ENCODE measurements at regions not wholly inside any gene's neighbourhood (a gene's known extent, or its start where the extent isn't known, plus 50 kb on each side); places are given as distances from the start of the nearest gene placed in this dataset.
"Not testable (repeated sequence)": the region's sequence is repeated elsewhere in the genome, so short reads cannot be mapped to it uniquely, and the experiment has no call there.

- no peaks in the 10 kb centered on the region for H3K4me1 Mint-ChIP-seq
- DNase-seq: no peak
- peaks cover 25 to 28% of the 10 kb centered on the region in 2 donors for H3K27me3 Mint-ChIP-seq
- Histone ChIP-seq H3K27me3 (ENCODE audit: insufficient read depth, low read length, poor library complexity, severe bottlenecking) (peaks cover 2% of the 10 kb centered on the region), H3K4me1 (ENCODE audit: insufficient read depth, low read length) (no peaks in the 10 kb centered on the region), H3K9me3 (ENCODE audit: low read length) (no peaks in the 10 kb centered on the region), H3K36me3 (ENCODE audit: insufficient read depth, low read length) (no peaks in the 10 kb centered on the region), H3K4me3 (ENCODE audit: low read length) (no peak overlapping the region), H3K27ac (ENCODE audit: low read depth, low read length) (no peak overlapping the region)
- ChIA-PET CTCF (no interaction called here), POLR2A (no interaction called here)
- H3K4me3 Mint-ChIP-seq: no peak overlapping the region
- no peak overlapping the region for H3K27ac Mint-ChIP-seq
- peaks cover 0 to 2% (median 0%) of the 10 kb centered on the region in 3 donors for H3K36me3 Mint-ChIP-seq
- H3K9me3 Mint-ChIP-seq: peaks cover 0 to 10% (median 7%) of the 10 kb centered on the region in 5 donors
Measured at GRCh38 chr15:38795471-38796245, 231.0 kb upstream of the RASGRP1 start.

- peaks cover 0 to 10% (median 8%) of the 10 kb centered on the region in 5 donors for H3K9me3 Mint-ChIP-seq
- Histone ChIP-seq H3K27me3 (ENCODE audit: insufficient read depth, low read length, poor library complexity, severe bottlenecking) (peaks cover 2% of the 10 kb centered on the region), H3K36me3 (ENCODE audit: insufficient read depth, low read length) (no peaks in the 10 kb centered on the region), H3K4me3 (ENCODE audit: low read length) (no peak overlapping the region), H3K27ac (ENCODE audit: low read depth, low read length) (no peak overlapping the region), H3K9me3 (ENCODE audit: low read length) (no peaks in the 10 kb centered on the region), H3K4me1 (ENCODE audit: insufficient read depth, low read length) (no peaks in the 10 kb centered on the region)
- no peak for DNase-seq
- ChIA-PET POLR2A (no interaction called here), CTCF (no interaction called here)
- no peak overlapping the region for H3K4me3 Mint-ChIP-seq
- no peaks in the 10 kb centered on the region for H3K4me1 Mint-ChIP-seq
- peaks cover 0 to 2% (median 0%) of the 10 kb centered on the region in 3 donors for H3K36me3 Mint-ChIP-seq
- no peak overlapping the region for H3K27ac Mint-ChIP-seq
- peaks cover 25 to 30% of the 10 kb centered on the region in 2 donors for H3K27me3 Mint-ChIP-seq
Measured at GRCh38 chr15:38796589-38796988, 232.0 kb upstream of the RASGRP1 start.

GRCh38 chr15:38797506-38797905, 232.9 kb upstream of the RASGRP1 start:
- H3K27ac Mint-ChIP-seq; H3K4me1 ChIP-seq (ENCODE audit: insufficient read depth, low read length); H3K4me1 Mint-ChIP-seq; DNase-seq; H3K36me3 ChIP-seq (ENCODE audit: insufficient read depth, low read length); POLR2A ChIA-PET; H3K4me3 Mint-ChIP-seq; CTCF ChIA-PET; H3K4me3 ChIP-seq (ENCODE audit: low read length); H3K36me3 Mint-ChIP-seq; H3K27me3 ChIP-seq (ENCODE audit: insufficient read depth, low read length, poor library complexity, severe bottlenecking); H3K9me3 ChIP-seq (ENCODE audit: low read length); H3K27ac ChIP-seq (ENCODE audit: low read depth, low read length): not testable (repeated sequence)
- Mint-ChIP-seq H3K9me3 (peaks cover 0 to 10% (median 8%) of the 10 kb centered on the region in 5 donors), H3K27me3 (peaks cover 30 to 38% of the 10 kb centered on the region in 2 donors)

DNA sequence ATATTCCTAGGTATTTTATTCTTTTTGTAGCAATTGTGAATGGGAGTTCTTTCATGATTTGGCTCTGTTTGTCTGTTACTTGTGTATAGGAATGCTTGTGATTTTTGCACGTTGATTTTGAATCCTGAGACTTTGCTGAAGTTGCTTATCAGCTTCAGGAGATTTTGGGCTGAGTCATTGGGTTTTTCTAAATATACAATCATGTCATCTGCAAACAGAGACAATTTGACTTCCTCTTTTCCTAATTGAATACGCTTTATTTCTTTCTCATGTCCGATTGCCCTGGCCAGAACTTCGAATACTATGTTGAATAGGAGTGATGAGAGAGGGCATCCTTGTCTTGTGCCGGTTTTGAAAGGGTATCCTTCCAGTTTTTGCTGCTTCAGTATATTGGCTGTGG, 234.6 kb upstream of the RASGRP1 start:
- H3K9me3 ChIP-seq (ENCODE audit: low read length); H3K4me3 Mint-ChIP-seq; H3K4me1 Mint-ChIP-seq; CTCF ChIA-PET; H3K36me3 ChIP-seq (ENCODE audit: insufficient read depth, low read length); H3K27ac Mint-ChIP-seq; H3K4me1 ChIP-seq (ENCODE audit: insufficient read depth, low read length); POLR2A ChIA-PET; H3K27ac ChIP-seq (ENCODE audit: low read depth, low read length); DNase-seq; H3K4me3 ChIP-seq (ENCODE audit: low read length); H3K27me3 ChIP-seq (ENCODE audit: insufficient read depth, low read length, poor library complexity, severe bottlenecking); H3K36me3 Mint-ChIP-seq: not testable (repeated sequence)
- peaks cover 32 to 39% of the 10 kb centered on the region in 2 donors for H3K27me3 Mint-ChIP-seq
- H3K9me3 Mint-ChIP-seq: peaks cover 0 to 10% (median 8%) of the 10 kb centered on the region in 5 donors

DNA sequence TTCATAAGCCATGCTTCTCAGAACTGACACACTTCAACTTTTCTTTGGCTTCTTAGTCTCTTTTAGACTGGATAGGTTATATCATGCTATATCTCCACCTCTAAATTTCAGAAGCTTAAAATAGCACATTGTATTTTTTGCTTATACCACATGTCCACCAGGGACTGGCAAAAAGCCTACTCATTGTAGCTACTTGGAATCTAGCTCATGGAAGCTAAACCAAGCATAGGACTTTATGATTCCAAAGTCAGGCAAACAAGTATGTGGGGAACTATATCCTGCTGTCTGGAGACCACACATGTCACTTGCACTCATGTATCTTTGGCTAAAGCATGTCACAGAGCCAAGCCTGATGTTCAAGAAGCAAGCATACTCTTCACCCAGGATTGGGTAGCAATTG, 245.0 kb upstream of the RASGRP1 start:
- Mint-ChIP-seq H3K4me3 (no peak overlapping the region), H3K27me3 (peaks cover 0 to 18% of the 10 kb centered on the region in 2 donors), H3K4me1 (no peaks in the 10 kb centered on the region), H3K27ac (no peak overlapping the region), H3K9me3 (no peaks in the 10 kb centered on the region), H3K36me3 (no peaks in the 10 kb centered on the region)
- CTCF ChIA-PET: no interaction called here
- no peaks in the 10 kb centered on the region for H3K36me3 ChIP-seq (ENCODE audit: insufficient read depth, low read length)
- no peak for DNase-seq
- H3K4me3 ChIP-seq (ENCODE audit: low read length): no peak overlapping the region
- POLR2A ChIA-PET: no interaction called here
- no peaks in the 10 kb centered on the region for H3K27me3 ChIP-seq (ENCODE audit: insufficient read depth, low read length, poor library complexity, severe bottlenecking)
- no peaks in the 10 kb centered on the region for H3K9me3 ChIP-seq (ENCODE audit: low read length)
- no peaks in the 10 kb centered on the region for H3K4me1 ChIP-seq (ENCODE audit: insufficient read depth, low read length)
- no peak overlapping the region for H3K27ac ChIP-seq (ENCODE audit: low read depth, low read length)

GRCh38 chr15:38810686-38811085, 246.1 kb upstream of the RASGRP1 start:
- Histone ChIP-seq H3K27me3 (ENCODE audit: insufficient read depth, low read length, poor library complexity, severe bottlenecking) (no peaks in the 10 kb centered on the region), H3K27ac (ENCODE audit: low read depth, low read length) (no peak overlapping the region), H3K4me1 (ENCODE audit: insufficient read depth, low read length) (no peaks in the 10 kb centered on the region), H3K36me3 (ENCODE audit: insufficient read depth, low read length) (no peaks in the 10 kb centered on the region), H3K9me3 (ENCODE audit: low read length) (no peaks in the 10 kb centered on the region), H3K4me3 (ENCODE audit: low read length) (no peak overlapping the region)
- H3K4me3 Mint-ChIP-seq: no peak overlapping the region
- peaks cover 0 to 18% of the 10 kb centered on the region in 2 donors for H3K27me3 Mint-ChIP-seq
- H3K9me3 Mint-ChIP-seq: no peaks in the 10 kb centered on the region
- POLR2A ChIA-PET: no interaction called here
- no peak for DNase-seq
- no peaks in the 10 kb centered on the region for H3K4me1 Mint-ChIP-seq
- CTCF ChIA-PET: no interaction called here
- no peak overlapping the region for H3K27ac Mint-ChIP-seq
- no peaks in the 10 kb centered on the region for H3K36me3 Mint-ChIP-seq

- POLR2A ChIA-PET; H3K36me3 Mint-ChIP-seq; DNase-seq; H3K4me1 Mint-ChIP-seq; H3K9me3 Mint-ChIP-seq; H3K27me3 ChIP-seq (ENCODE audit: insufficient read depth, low read length, poor library complexity, severe bottlenecking); H3K4me3 ChIP-seq (ENCODE audit: low read length); H3K27ac ChIP-seq (ENCODE audit: low read depth, low read length); H3K36me3 ChIP-seq (ENCODE audit: insufficient read depth, low read length); H3K4me1 ChIP-seq (ENCODE audit: insufficient read depth, low read length); CTCF ChIA-PET; H3K27ac Mint-ChIP-seq; H3K9me3 ChIP-seq (ENCODE audit: low read length); H3K4me3 Mint-ChIP-seq: not testable (repeated sequence)
- H3K27me3 Mint-ChIP-seq: peaks cover 2 to 23% of the 10 kb centered on the region in 2 donors
Measured at GRCh38 chr15:38814254-38814653, 249.6 kb upstream of the RASGRP1 start.

DNA sequence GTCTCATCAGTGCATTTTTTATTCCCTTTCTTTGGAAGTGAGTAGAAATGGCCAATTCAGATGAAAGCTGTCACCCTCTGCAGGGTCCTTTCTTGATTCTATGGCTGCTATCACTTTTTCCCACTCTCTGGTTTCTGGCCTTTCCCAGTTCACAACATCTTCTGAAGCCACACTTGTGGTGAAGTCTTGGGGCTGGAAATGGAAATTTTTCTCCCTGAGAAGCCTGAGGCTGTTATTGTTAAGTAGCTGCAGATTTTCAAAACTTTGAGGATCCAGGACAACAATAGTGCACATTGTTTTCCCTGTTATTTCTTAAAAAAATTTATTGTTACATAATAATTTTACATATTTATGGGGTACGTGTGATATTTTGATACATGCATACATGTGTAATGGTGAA, 250.3 kb upstream of the RASGRP1 start:
- Histone ChIP-seq H3K9me3 (ENCODE audit: low read length) (no peaks in the 10 kb centered on the region), H3K4me3 (ENCODE audit: low read length) (no peak overlapping the region), H3K4me1 (ENCODE audit: insufficient read depth, low read length) (no peaks in the 10 kb centered on the region), H3K27ac (ENCODE audit: low read depth, low read length) (no peak overlapping the region), H3K36me3 (ENCODE audit: insufficient read depth, low read length) (no peaks in the 10 kb centered on the region), H3K27me3 (ENCODE audit: insufficient read depth, low read length, poor library complexity, severe bottlenecking) (no peaks in the 10 kb centered on the region)
- Mint-ChIP-seq H3K27ac (no peak overlapping the region), H3K27me3 (peaks cover 2 to 23% of the 10 kb centered on the region in 2 donors), H3K36me3 (no peaks in the 10 kb centered on the region), H3K4me3 (no peak overlapping the region), H3K4me1 (peaks cover 2 to 5% (median 5%) of the 10 kb centered on the region in 3 donors), H3K9me3 (no peaks in the 10 kb centered on the region)
- no peak for DNase-seq
- ChIA-PET POLR2A (no interaction called here), CTCF (no interaction called here)
